Upper lobe of right lung (tissue), 1 donor: ENCODE measurements at regions not wholly inside any gene's neighbourhood (a gene's known extent, or its start where the extent isn't known, plus 50 kb on each side); places are given as distances from the start of the nearest gene placed in this dataset.

Experiments used
- ATAC-seq: fragments of 200-7000 bp; cut with Tn5 transposase; one replicate; pipeline ENCODE4 v1.9.1; 2020; ENCODE audit warnings: mild to moderate bottlenecking, moderate library complexity
- DNase-seq: peaks from one replicate; pipeline ENCODE4 v3.0.0-alpha.2; 2020
- H3K27ac ChIP-seq: fragments of 200-600 bp; one replicate; pipeline ENCODE4 v1.8.0; 2022
- H3K27me3 ChIP-seq: fragments of 200-600 bp; one replicate; pipeline ENCODE4 v1.8.0; 2022; ENCODE audit warnings: mild to moderate bottlenecking
- H3K36me3 ChIP-seq: fragments of 200-600 bp; one replicate; pipeline ENCODE4 v1.8.0; 2022
- H3K4me1 ChIP-seq: fragments of 200-600 bp; one replicate; pipeline ENCODE4 v1.8.0; 2022
- H3K4me3 ChIP-seq: fragments of 200-600 bp; one replicate; pipeline ENCODE4 v1.8.0; 2022; ENCODE audit warnings: mild to moderate bottlenecking
- H3K9me3 ChIP-seq: fragments of 200-600 bp; one replicate; pipeline ENCODE4 v1.8.0; 2022
- CTCF ChIP-seq: fragments of 200-600 bp; IDR thresholded peaks from one replicate; pipeline ENCODE4 v1.8.0; 2022; ENCODE audit warnings: antibody characterized with exemption
- intact Hi-C: fragments of 100-400 bp; cut with DNase I; formaldehyde crosslinking; loops from one replicate; pipeline ENCODE4 v1.11.0; 2022
- donor health status: DM: no; HTN: yes; CAD: no; lungs with severe emphysema.

GRCh38 chr4:148730082-148730640 is 287.9 kb upstream of the NR3C2 start:
- Histone ChIP-seq H3K27me3 (no peaks in the 10 kb centered on the region), H3K27ac (no peak overlapping the region), H3K36me3 (no peaks in the 10 kb centered on the region), H3K4me1 (no peaks in the 10 kb centered on the region), H3K9me3 (no peaks in the 10 kb centered on the region), H3K4me3 (no peak overlapping the region)
- DNase-seq (no peak), ATAC-seq (no peak)
- intact Hi-C loops: no loop called here
- TF ChIP-seq CTCF: no peak

- no peaks in the 10 kb centered on the region for H3K36me3 ChIP-seq
- no peak for TF ChIP-seq CTCF
- H3K4me1 ChIP-seq: no peaks in the 10 kb centered on the region
- H3K9me3 ChIP-seq: no peaks in the 10 kb centered on the region
- H3K27me3 ChIP-seq: no peaks in the 10 kb centered on the region
- ATAC-seq (no peak), DNase-seq (no peak)
- no peak overlapping the region for H3K27ac ChIP-seq
- intact Hi-C loops: no loop called here
- no peak overlapping the region for H3K4me3 ChIP-seq
Measured at GRCh38 chr4:148717988-148718387, 275.8 kb upstream of the NR3C2 start.

GRCh38 chr4:148716431-148717052 is 274.3 kb upstream of the NR3C2 start:
- DNase-seq (no peak), ATAC-seq (no peak)
- intact Hi-C loops: no loop called here
- no peak for TF ChIP-seq CTCF
- Histone ChIP-seq H3K4me1 (no peaks in the 10 kb centered on the region), H3K36me3 (no peaks in the 10 kb centered on the region), H3K27me3 (no peaks in the 10 kb centered on the region), H3K4me3 (no peak overlapping the region), H3K9me3 (no peaks in the 10 kb centered on the region), H3K27ac (no peak overlapping the region)

- no peaks in the 10 kb centered on the region for H3K4me1 ChIP-seq
- DNase-seq (no peak), ATAC-seq (no peak)
- no peaks in the 10 kb centered on the region for H3K36me3 ChIP-seq
- intact Hi-C loops: no loop called here
- TF ChIP-seq CTCF: no peak
- H3K9me3 ChIP-seq: no peaks in the 10 kb centered on the region
- H3K27me3 ChIP-seq: no peaks in the 10 kb centered on the region
- no peak overlapping the region for H3K4me3 ChIP-seq
- no peak overlapping the region for H3K27ac ChIP-seq
Measured at GRCh38 chr4:148704291-148704690, 262.1 kb upstream of the NR3C2 start.

- no peak overlapping the region for H3K27ac ChIP-seq
Measured at GRCh38 chr4:148694702-148695101, 252.5 kb upstream of the NR3C2 start.

More at GRCh38 chr4:148694702-148695101, 252.5 kb upstream of the NR3C2 start:
- DNase-seq (no peak), ATAC-seq (no peak)
- intact Hi-C loops: no loop called here
- Histone ChIP-seq H3K4me3 (no peak overlapping the region), H3K4me1 (no peaks in the 10 kb centered on the region), H3K27me3 (no peaks in the 10 kb centered on the region), H3K9me3 (no peaks in the 10 kb centered on the region), H3K36me3 (no peaks in the 10 kb centered on the region)
- no peak for TF ChIP-seq CTCF
